Muscle of leg (tissue), 3 donors: ENCODE measurements at regions not wholly inside any gene's neighbourhood (a gene's known extent, or its start where the extent isn't known, plus 50 kb on each side); places are given as distances from the start of the nearest gene placed in this dataset.
A peak's percentile ranks its signal among the peaks of the same experiment; 100 is the strongest.
"Not testable (repeated sequence)": the region's sequence is repeated elsewhere in the genome, so short reads cannot be mapped to it uniquely, and the experiment has no call there.

Experiments used
- DNase-seq: peaks from one replicate; pipeline ENCODE4 v3.0.0; 2013
- H3K27ac ChIP-seq: one replicate; pipeline ENCODE4 v1.5.1; 2013; ENCODE audit warnings: mild to moderate bottlenecking, low read length, control low read depth
- H3K27me3 ChIP-seq: one replicate; pipeline ENCODE4 v1.6.1; 2013; ENCODE audit warnings: low read length; ENCODE audit not compliant: control insufficient read depth, insufficient read depth
- H3K36me3 ChIP-seq: one replicate; pipeline ENCODE4 v1.6.1; 2013; ENCODE audit warnings: low read length; ENCODE audit not compliant: control insufficient read depth, insufficient read depth
- H3K4me1 ChIP-seq: one replicate; pipeline ENCODE4 v1.6.1; 2013; ENCODE audit warnings: low read length; ENCODE audit not compliant: control insufficient read depth, insufficient read depth
- H3K4me3 ChIP-seq: one replicate; pipeline ENCODE4 v1.5.1; 2013; ENCODE audit warnings: low read length, control low read depth
- H3K9me3 ChIP-seq: replicated peaks from 2 replicates; pipeline ENCODE4 v1.6.1; 2013; ENCODE audit warnings: low read depth, low read length; ENCODE audit not compliant: control insufficient read depth
- WGBS: methylation state at CpG from one replicate; pipeline ENCODE4 v1.1.5; 2013; ENCODE audit warnings: missing lambda C conversion rate; ENCODE audit not compliant: insufficient coverage; 5-methylcytosine and 5-hydroxymethylcytosine counted together

GRCh38 chr3:70675810-70676209 lies 363.4 kb upstream of the MDFIC2 start:
- H3K4me1 ChIP-seq, H3K27ac ChIP-seq, DNase-seq, H3K36me3 ChIP-seq, H3K9me3 ChIP-seq, H3K27me3 ChIP-seq, H3K4me3 ChIP-seq: not testable (repeated sequence)
- WGBS, result no CpG with 5 or more reads among the region's 3 CpGs

GRCh38 chr3:70658513-70659310 lies 346.3 kb upstream of the MDFIC2 start:
- no peaks in the 10 kb centered on the region for H3K36me3 ChIP-seq
- no peaks in the 10 kb centered on the region for H3K9me3 ChIP-seq
- H3K27ac ChIP-seq, result no peak overlapping the region
- WGBS, result 76% methylated on average over 3 of the region's 11 CpGs
- no peaks in the 10 kb centered on the region for H3K27me3 ChIP-seq
- H3K4me3 ChIP-seq, result no peak overlapping the region
- no peak for DNase-seq
- H3K4me1 ChIP-seq, result no peaks in the 10 kb centered on the region

GRCh38 chr3:70657454-70657853 lies 345.0 kb upstream of the MDFIC2 start:
- Histone ChIP-seq H3K36me3 (no peaks in the 10 kb centered on the region), H3K9me3 (no peaks in the 10 kb centered on the region), H3K27me3 (no peaks in the 10 kb centered on the region), H3K4me3 (no peak overlapping the region), H3K4me1 (no peaks in the 10 kb centered on the region), H3K27ac (no peak overlapping the region)
- WGBS, result no CpG with 5 or more reads among the region's 2 CpGs
- DNase-seq, result no peak

GRCh38 chr3:70647823-70648222 lies 335.4 kb upstream of the MDFIC2 start:
- DNase-seq, result no peak
- H3K4me1 ChIP-seq, result no peaks in the 10 kb centered on the region
- no peak overlapping the region for H3K27ac ChIP-seq
- no CpG with 5 or more reads among the region's 2 CpGs for WGBS
- H3K4me3 ChIP-seq, result no peak overlapping the region
- H3K27me3 ChIP-seq, result no peaks in the 10 kb centered on the region
- no peaks in the 10 kb centered on the region for H3K9me3 ChIP-seq
- H3K36me3 ChIP-seq, result no peaks in the 10 kb centered on the region

- Histone ChIP-seq H3K9me3 (no peaks in the 10 kb centered on the region), H3K27me3 (no peaks in the 10 kb centered on the region), H3K4me1 (no peaks in the 10 kb centered on the region), H3K4me3 (no peak overlapping the region), H3K36me3 (no peaks in the 10 kb centered on the region), H3K27ac (no peak overlapping the region)
- DNase-seq, result peak; percentile 24
- no CpG with 5 or more reads among the region's 2 CpGs for WGBS
Measured at GRCh38 chr3:70647094-70647493, 334.7 kb upstream of the MDFIC2 start.

- peak; percentile 61 for DNase-seq
- no peak overlapping the region for H3K4me3 ChIP-seq
- H3K9me3 ChIP-seq, result no peaks in the 10 kb centered on the region
- H3K27ac ChIP-seq, result no peak overlapping the region
- no peaks in the 10 kb centered on the region for H3K27me3 ChIP-seq
- no peaks in the 10 kb centered on the region for H3K36me3 ChIP-seq
- H3K4me1 ChIP-seq, result no peaks in the 10 kb centered on the region
Measured at GRCh38 chr3:70646635-70647034, 334.2 kb upstream of the MDFIC2 start.

- no peaks in the 10 kb centered on the region for H3K27me3 ChIP-seq
- H3K9me3 ChIP-seq, result no peaks in the 10 kb centered on the region
- no peak overlapping the region for H3K27ac ChIP-seq
- H3K36me3 ChIP-seq, result no peaks in the 10 kb centered on the region
- H3K4me3 ChIP-seq, result no peak overlapping the region
- H3K4me1 ChIP-seq, result no peaks in the 10 kb centered on the region
- DNase-seq, result peak; percentile 90
Measured at GRCh38 chr3:70640481-70640880, 328.0 kb upstream of the MDFIC2 start.

GRCh38 chr3:70635301-70635700 lies 322.9 kb upstream of the MDFIC2 start:
- no peak for DNase-seq
- no peak overlapping the region for H3K27ac ChIP-seq
- no peaks in the 10 kb centered on the region for H3K9me3 ChIP-seq
- H3K36me3 ChIP-seq, result no peaks in the 10 kb centered on the region
- no peaks in the 10 kb centered on the region for H3K4me1 ChIP-seq
- no CpG with 5 or more reads among the region's 2 CpGs for WGBS
- H3K27me3 ChIP-seq, result no peaks in the 10 kb centered on the region
- no peak overlapping the region for H3K4me3 ChIP-seq

GRCh38 chr3:70631716-70632307 lies 319.4 kb upstream of the MDFIC2 start:
- Histone ChIP-seq H3K27ac (no peak overlapping the region), H3K4me3 (no peak overlapping the region), H3K27me3 (no peaks in the 10 kb centered on the region), H3K4me1 (no peaks in the 10 kb centered on the region), H3K36me3 (no peaks in the 10 kb centered on the region), H3K9me3 (no peaks in the 10 kb centered on the region)
- no CpG with 5 or more reads among the region's 4 CpGs for WGBS
- no peak for DNase-seq

- no peak for DNase-seq
- no peaks in the 10 kb centered on the region for H3K27me3 ChIP-seq
- no CpG with 5 or more reads among the region's 1 CpG for WGBS
- no peaks in the 10 kb centered on the region for H3K4me1 ChIP-seq
- H3K4me3 ChIP-seq, result no peak overlapping the region
- no peaks in the 10 kb centered on the region for H3K9me3 ChIP-seq
- no peak overlapping the region for H3K27ac ChIP-seq
- H3K36me3 ChIP-seq, result no peaks in the 10 kb centered on the region
Measured at GRCh38 chr3:70621451-70621850, 309.0 kb upstream of the MDFIC2 start.
